IMR-90 (cell line): ENCODE measurements at regions not wholly inside any gene's neighbourhood (a gene's known extent, or its start where the extent isn't known, plus 50 kb on each side); places are given as distances from the start of the nearest gene placed in this dataset.
"Not testable (repeated sequence)": the region's sequence is repeated elsewhere in the genome, so short reads cannot be mapped to it uniquely, and the experiment has no call there.

ENCODE experiments used
- ATAC-seq: fragments of 200-7000 bp; cut with Tn5 transposase; 2 replicates; pipeline ENCODE4 v1.9.1; 2020; ENCODE audit warnings: low read depth, mild to moderate bottlenecking, moderate library complexity
- BruUV-seq: library from RNA; stranded (reverse); fragments of 400-500 nt; replicated peaks from 2 replicates; lab custom pipeline; 2021; lab: Mats Ljungman, UMichigan
- CTCF ChIA-PET: fragments of 300-600 bp; formaldehyde crosslinking; extraction: SDS; loops from one replicate; lab custom pipeline; 2021; ENCODE audit warnings: antibody characterized with exemption; lab: Yijun Ruan, JAX
- POLR2A ChIA-PET: fragments of 300-600 bp; sonication (Branson Sonifier 250); formaldehyde crosslinking; loops from one replicate; lab custom pipeline; 2022; ENCODE audit warnings: antibody characterized with exemption; ENCODE audit not compliant: unreplicated experiment; lab: Charles Lee
- DNase-seq: peaks from one replicate; pipeline ENCODE4 v3.0.0; 2013
- H2AFZ ChIP-seq: replicated peaks from 2 replicates; pipeline ENCODE3; 2013; ENCODE audit warnings: low read length, mild to moderate bottlenecking; ENCODE audit not compliant: poor library complexity
- H2AK5ac ChIP-seq: 2 replicates; pipeline ENCODE4 v1.6.1; 2013; ENCODE audit warnings: low read depth, low read length, inconsistent platforms
- H2AK9ac ChIP-seq: replicated peaks from 2 replicates; pipeline ENCODE3; 2013; ENCODE audit warnings: mild to moderate bottlenecking, low read depth, low read length, moderate library complexity; ENCODE audit not compliant: poor library complexity
- H2BK120ac ChIP-seq: 2 replicates; pipeline ENCODE4 v1.6.1; 2013; ENCODE audit warnings: low read depth, low read length, inconsistent platforms
- H2BK15ac ChIP-seq: 3 replicates; pipeline ENCODE4 v1.6.1; 2013; ENCODE audit warnings: low read depth, low read length, inconsistent platforms
- H2BK20ac ChIP-seq: 2 replicates; pipeline ENCODE4 v1.6.1; 2013; ENCODE audit warnings: low read depth, mild to moderate bottlenecking, inconsistent platforms, low read length, moderate library complexity
- H2BK5ac ChIP-seq: 2 replicates; pipeline ENCODE4 v1.6.1; 2013; ENCODE audit warnings: mild to moderate bottlenecking, low read depth, low read length, inconsistent platforms; ENCODE audit not compliant: poor library complexity, severe bottlenecking
- H3K14ac ChIP-seq: replicated peaks from 2 replicates; pipeline ENCODE4 v1.6.1; 2013; ENCODE audit warnings: low read depth, low read length, inconsistent platforms
- H3K18ac ChIP-seq: 2 replicates; pipeline ENCODE4 v1.6.1; 2013; ENCODE audit warnings: low read depth, low read length, control low read depth
- H3K23ac ChIP-seq: 2 replicates; pipeline ENCODE4 v1.6.1; 2013; ENCODE audit warnings: low read depth, low read length, inconsistent platforms
- H3K27ac ChIP-seq: 2 replicates; pipeline ENCODE4 v1.5.1; 2013; ENCODE audit warnings: mild to moderate bottlenecking, control low read depth, low read length; ENCODE audit not compliant: insufficient read depth
- H3K27me3 ChIP-seq: 2 replicates; pipeline ENCODE4 v1.6.1; 2013; ENCODE audit warnings: low read length; ENCODE audit not compliant: control insufficient read depth, insufficient read depth
- H3K36me3 ChIP-seq: 2 replicates; pipeline ENCODE4 v1.6.1; 2013; ENCODE audit warnings: low read length, mixed read lengths; ENCODE audit not compliant: control insufficient read depth, insufficient read depth
- H3K4ac ChIP-seq: 2 replicates; pipeline ENCODE4 v1.6.1; 2013; ENCODE audit warnings: low read depth, low read length, inconsistent platforms
- H3K4me1 ChIP-seq: 2 replicates; pipeline ENCODE4 v1.6.1; 2013; ENCODE audit warnings: low read length, mixed read lengths; ENCODE audit not compliant: control insufficient read depth, insufficient read depth
- H3K4me2 ChIP-seq: 2 replicates; pipeline ENCODE4 v1.6.1; 2013; ENCODE audit warnings: low read depth, mild to moderate bottlenecking, control low read depth, low read length, moderate library complexity
- H3K4me3 ChIP-seq: 2 replicates; pipeline ENCODE4 v1.5.1; 2013; ENCODE audit warnings: low read depth, mild to moderate bottlenecking, control low read depth, low read length, moderate library complexity; ENCODE audit not compliant: insufficient read depth
- H3K56ac ChIP-seq: 2 replicates; pipeline ENCODE4 v1.6.1; 2013; ENCODE audit warnings: low read length, inconsistent platforms; ENCODE audit not compliant: insufficient read depth; ENCODE audit errors: extremely low read depth
- H3K79me1 ChIP-seq, 2 experiments: 2 replicates each; pipeline ENCODE4 v1.6.1; 2013; ENCODE audit warnings: low read length in 2 of 2, inconsistent platforms in 1 of 2, low read depth in 1 of 2
- H3K9ac ChIP-seq: 2 replicates; pipeline ENCODE4 v1.6.1; 2013; ENCODE audit warnings: low read depth, low read length, control low read depth
- H3K9me1 ChIP-seq: 2 replicates; pipeline ENCODE4 v1.6.1; 2013; ENCODE audit warnings: low read length, inconsistent platforms; ENCODE audit not compliant: insufficient read depth
- H3K9me3 ChIP-seq: 2 replicates; pipeline ENCODE4 v1.6.1; 2013; ENCODE audit warnings: low read length; ENCODE audit not compliant: control insufficient read depth, insufficient read depth
- H4K20me1 ChIP-seq: 2 replicates; pipeline ENCODE4 v1.6.1; 2013; ENCODE audit warnings: low read length, inconsistent platforms; ENCODE audit not compliant: insufficient read depth
- H4K5ac ChIP-seq: 2 replicates; pipeline ENCODE4 v1.6.1; 2013; ENCODE audit warnings: mild to moderate bottlenecking, low read depth, low read length, control low read depth
- H4K8ac ChIP-seq, 2 experiments: 2 replicates each; pipeline ENCODE4 v1.6.1; 2013; ENCODE audit warnings: low read depth in 2 of 2, low read length in 2 of 2, control low read depth in 1 of 2, inconsistent platforms in 1 of 2
- H4K91ac ChIP-seq: 2 replicates; pipeline ENCODE4 v1.6.1; 2013; ENCODE audit warnings: low read depth, low read length, inconsistent platforms; ENCODE audit not compliant: insufficient read depth
- WGBS, 2 experiments: methylation state at CpG; one replicate each; pipeline versions ENCODE4 v1.1.5 to v1.1.7; 2013; ENCODE audit warnings: missing lambda C conversion rate in 2 of 2; ENCODE audit not compliant: insufficient read length in 1 of 2; ENCODE audit errors: extremely low coverage in 2 of 2; 5-methylcytosine and 5-hydroxymethylcytosine counted together
- dilution Hi-C: fragments of 300-500 bp; cut with HindIII; formaldehyde crosslinking; loops from one replicate; pipeline ENCODE4 v1.14.3; 2018; ENCODE audit warnings: low sequenced_read_pairs; ENCODE audit not compliant: unreplicated experiment
- in situ Hi-C: fragments of 300-500 bp; cut with MboI; formaldehyde crosslinking; loops from 3 replicates; pipeline ENCODE4 v1.14.3; 2019; ENCODE audit warnings: low sequenced_read_pairs, inconsistent platforms, mixed read lengths
- intact Hi-C: fragments of 100-400 bp; cut with micrococcal nuclease; formaldehyde crosslinking; loops from 2 replicates; pipeline ENCODE4 v1.10.0; 2022

GRCh38 chr10:94124147-94124546 lies 130.4 kb downstream of the PLCE1 start:
- H3K79me1 ChIP-seq, H3K9me3 ChIP-seq, H3K4me3 ChIP-seq, ATAC-seq, H2AK9ac ChIP-seq, H2AFZ ChIP-seq, in situ Hi-C loops, H3K56ac ChIP-seq, BruUV-seq, H3K9ac ChIP-seq, DNase-seq, intact Hi-C loops, H3K36me3 ChIP-seq, H3K4me2 ChIP-seq, POLR2A ChIA-PET, H3K14ac ChIP-seq, H4K20me1 ChIP-seq, H3K27me3 ChIP-seq, dilution Hi-C loops: not testable (repeated sequence)
- peak overlapping the region; percentile 97 for H3K18ac ChIP-seq
- peak overlapping the region; percentile 81; the same call in 1 of the 2 replicates for H4K5ac ChIP-seq
- H2BK15ac ChIP-seq, result peak overlapping the region; percentile 52; the same call in 1 of the 3 replicates
- H2BK20ac ChIP-seq, result peak overlapping the region; percentile 96
- peak overlapping the region; percentile 60; the same call in 1 of the 2 replicates for H3K27ac ChIP-seq
- H2BK120ac ChIP-seq, result peak overlapping the region; percentile 95
- H2AK5ac ChIP-seq, result peak overlapping the region; percentile 85
- H4K91ac ChIP-seq, result peak overlapping the region; percentile 61
- WGBS, 2 experiments, result no CpG with 5 or more reads among the region's 2 CpGs
- peak overlapping the region; percentile 82 for H3K4ac ChIP-seq
- H3K9me1 ChIP-seq, result peaks cover 11% of the 10 kb centered on the region
- CTCF ChIA-PET, result interaction anchor here (0.7 to 1.4 kb wide), 3 partner anchors 191 to 203 kb away, joined by 3 read pairs; no protein-coding TSS in a partner anchor
- H2BK5ac ChIP-seq, result peak overlapping the region; percentile 85
- peak overlapping the region; percentile 43; the same call in 1 of the 2 replicates for H3K23ac ChIP-seq
- H4K8ac ChIP-seq, result peak overlapping the region; percentile 11 to 59; a peak in 2 of 4 replicates
- H3K4me1 ChIP-seq, result peaks cover 21% of the 10 kb centered on the region
